ENCODE measurements at regions not wholly inside any gene's neighbourhood (a gene's known extent, or its start where the extent isn't known, plus 50 kb on each side); places are given as distances from the start of the nearest gene placed in this dataset.

GRCh38 chr12:102535306-102535705 lies 54.9 kb upstream of the IGF1 start:
- no peak for FAIRE-seq

GRCh38 chr12:102534899-102535298 lies 54.5 kb upstream of the IGF1 start:
- TF ChIP-seq TAF1 (IDR thresholded peaks at IDR 0.05; ENCODE audit: low read depth, low read length), result no peak
- TF ChIP-seq POU2F2 (IDR thresholded peaks at IDR 0.05; ENCODE audit: low read depth, low read length), result no peak
- no peak for TF ChIP-seq POLR2AphosphoS5 (IDR thresholded peaks at IDR 0.05; ENCODE audit: low read depth, low read length)
- TF ChIP-seq POLR2A (IDR thresholded peaks at IDR 0.05; ENCODE audit: low read depth, low read length), result no peak
- no peak for TF ChIP-seq SPI1 (IDR thresholded peaks at IDR 0.05; ENCODE audit: low read depth, low read length)
- TF ChIP-seq PAX5 (IDR thresholded peaks at IDR 0.05; ENCODE audit: insufficient read depth, low read length, severe bottlenecking), result no peak
- FAIRE-seq (no peak), DNase-seq (ENCODE audit: insufficient read length, low spot score) (no peak)

More at GRCh38 chr12:102535306-102535705, 54.9 kb upstream of the IGF1 start:
- TF ChIP-seq TAF1 (IDR thresholded peaks at IDR 0.05; ENCODE audit: low read depth, low read length) (no peak), POLR2A (IDR thresholded peaks at IDR 0.05; ENCODE audit: low read depth, low read length) (no peak)
- DNase-seq (ENCODE audit: insufficient read length, low spot score), result no peak

- no peak for TF ChIP-seq TAF1 (IDR thresholded peaks at IDR 0.05; ENCODE audit: low read depth, low read length)
- TF ChIP-seq PAX5 (IDR thresholded peaks at IDR 0.05; ENCODE audit: insufficient read depth, low read length, severe bottlenecking), result no peak
- no peak for TF ChIP-seq POLR2AphosphoS5 (IDR thresholded peaks at IDR 0.05; ENCODE audit: low read depth, low read length)
- TF ChIP-seq POU2F2 (IDR thresholded peaks at IDR 0.05; ENCODE audit: low read depth, low read length), result no peak
- FAIRE-seq (no peak), DNase-seq (ENCODE audit: insufficient read length, low spot score) (no peak)
Observed at GRCh38 chr12:102533483-102534215, 53.3 kb upstream of the IGF1 start.

Measured in GM12891 (cell line).